HFF-Myc (cell line): ENCODE measurements at regions not wholly inside any gene's neighbourhood (a gene's known extent, or its start where the extent isn't known, plus 50 kb on each side); places are given as distances from the start of the nearest gene placed in this dataset.
"Not testable (repeated sequence)": the region's sequence is repeated elsewhere in the genome, so short reads cannot be mapped to it uniquely, and the experiment has no call there.

ENCODE experiments used
- DNase-seq: peaks from one replicate; pipeline ENCODE4 v3.0.0-alpha.2; 2011; ENCODE audit warnings: low read depth; ENCODE audit errors: extremely low read depth
- H3K4me3 ChIP-seq: replicated peaks from 2 replicates; pipeline ENCODE4 v1.5.1; 2011; ENCODE audit warnings: low read depth, mild to moderate bottlenecking, control low read depth, low read length
- TF ChIP-seq, protein P1 (sequence below): IDR thresholded peaks from 2 replicates; pipeline ENCODE4 v1.5.1; 2012; ENCODE audit warnings: mild to moderate bottlenecking, low read depth, low read length, control low read depth; ENCODE audit errors: missing control alignments

DNA sequence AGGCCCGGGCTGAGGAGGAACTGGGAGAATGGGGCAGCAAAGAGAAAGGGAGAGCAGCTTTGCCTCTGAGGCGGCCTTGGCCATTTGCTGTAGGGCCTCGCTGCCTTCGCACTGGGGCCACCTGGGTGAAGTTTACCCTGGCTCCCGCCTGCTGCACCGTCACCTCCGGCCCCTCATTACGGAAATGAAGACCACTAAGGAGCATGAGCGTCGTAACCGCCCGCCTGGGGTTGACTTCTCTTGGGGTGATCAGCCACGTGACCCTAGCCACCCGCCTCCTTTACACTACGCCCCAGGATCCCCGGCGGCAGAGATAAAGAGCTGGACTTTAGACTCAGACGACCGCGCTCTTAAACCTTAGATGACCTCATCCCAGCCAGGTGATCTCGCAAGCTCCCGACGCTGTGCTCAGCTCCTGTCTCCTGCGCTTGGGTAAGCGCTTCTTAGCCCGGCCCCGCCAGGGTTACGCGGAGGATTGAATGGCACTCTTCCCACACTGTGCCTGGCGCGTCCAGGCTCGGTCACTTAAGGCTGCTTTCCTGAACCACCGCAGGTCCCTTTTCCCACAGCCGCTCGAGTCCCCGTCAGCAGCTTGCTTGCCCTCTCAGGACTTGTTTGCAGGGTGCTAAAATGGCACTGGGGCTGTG, 107.9 kb upstream of the LARP1 start:
- TF ChIP-seq, protein P1, sequence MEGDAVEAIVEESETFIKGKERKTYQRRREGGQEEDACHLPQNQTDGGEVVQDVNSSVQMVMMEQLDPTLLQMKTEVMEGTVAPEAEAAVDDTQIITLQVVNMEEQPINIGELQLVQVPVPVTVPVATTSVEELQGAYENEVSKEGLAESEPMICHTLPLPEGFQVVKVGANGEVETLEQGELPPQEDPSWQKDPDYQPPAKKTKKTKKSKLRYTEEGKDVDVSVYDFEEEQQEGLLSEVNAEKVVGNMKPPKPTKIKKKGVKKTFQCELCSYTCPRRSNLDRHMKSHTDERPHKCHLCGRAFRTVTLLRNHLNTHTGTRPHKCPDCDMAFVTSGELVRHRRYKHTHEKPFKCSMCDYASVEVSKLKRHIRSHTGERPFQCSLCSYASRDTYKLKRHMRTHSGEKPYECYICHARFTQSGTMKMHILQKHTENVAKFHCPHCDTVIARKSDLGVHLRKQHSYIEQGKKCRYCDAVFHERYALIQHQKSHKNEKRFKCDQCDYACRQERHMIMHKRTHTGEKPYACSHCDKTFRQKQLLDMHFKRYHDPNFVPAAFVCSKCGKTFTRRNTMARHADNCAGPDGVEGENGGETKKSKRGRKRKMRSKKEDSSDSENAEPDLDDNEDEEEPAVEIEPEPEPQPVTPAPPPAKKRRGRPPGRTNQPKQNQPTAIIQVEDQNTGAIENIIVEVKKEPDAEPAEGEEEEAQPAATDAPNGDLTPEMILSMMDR: no peak
- DNase-seq: no peak
- H3K4me3 ChIP-seq: no peak overlapping the region

DNA sequence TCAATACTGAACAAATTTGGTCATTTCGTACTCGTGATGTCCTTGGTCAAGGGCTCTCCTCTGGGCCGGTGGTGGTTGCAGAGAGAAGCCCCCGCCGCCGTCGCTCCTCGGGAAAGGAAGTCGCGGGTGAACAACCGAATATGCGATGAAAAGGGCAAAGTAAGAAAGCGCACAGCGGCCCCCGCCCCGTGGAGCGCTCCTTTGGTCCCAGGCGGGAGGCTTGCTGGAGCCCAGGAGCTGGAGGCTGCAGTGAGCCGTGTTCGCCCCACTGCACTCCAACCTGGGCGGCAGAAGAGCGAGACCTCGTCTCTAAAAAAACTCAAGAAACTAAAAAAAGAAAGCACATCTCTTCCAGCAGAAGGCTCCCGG, 108.4 kb upstream of the LARP1 start:
- H3K4me3 ChIP-seq: no peak overlapping the region
- no peak for DNase-seq
- TF ChIP-seq, protein P1: no peak

DNA sequence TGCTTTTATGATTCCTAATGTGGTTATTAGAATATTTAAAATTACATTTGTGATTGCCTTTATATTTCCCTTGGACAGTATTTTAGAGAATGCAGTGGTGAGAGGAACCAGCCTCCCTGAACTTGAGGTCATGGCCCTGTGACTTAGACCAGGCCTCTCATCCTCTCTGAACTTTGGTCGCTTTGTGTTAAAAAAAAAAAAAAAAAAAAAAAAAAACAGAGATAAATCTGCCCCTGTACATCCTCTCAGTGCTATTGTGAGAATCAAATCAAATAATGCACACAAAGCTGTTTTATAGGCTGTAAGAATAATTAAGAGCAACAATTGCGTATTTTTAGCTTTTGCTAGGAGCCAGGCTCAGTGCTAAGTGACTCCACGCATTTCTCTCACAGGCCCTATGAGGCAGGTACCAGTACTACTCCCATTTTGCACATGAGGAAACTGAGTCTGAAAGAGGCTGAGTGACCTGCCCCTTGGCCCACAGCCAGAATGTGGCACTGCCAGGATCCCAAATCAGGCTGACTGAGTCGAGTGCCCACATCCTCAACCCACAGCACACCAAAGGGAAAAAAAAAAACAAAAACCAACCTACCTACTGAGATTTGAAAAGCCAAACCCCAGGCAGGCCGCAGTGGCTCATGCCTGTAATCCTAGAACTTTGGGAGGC, 110.3 kb upstream of the LARP1 start:
- no peak overlapping the region for H3K4me3 ChIP-seq
- DNase-seq: no peak
- TF ChIP-seq, protein P1: no peak

DNA sequence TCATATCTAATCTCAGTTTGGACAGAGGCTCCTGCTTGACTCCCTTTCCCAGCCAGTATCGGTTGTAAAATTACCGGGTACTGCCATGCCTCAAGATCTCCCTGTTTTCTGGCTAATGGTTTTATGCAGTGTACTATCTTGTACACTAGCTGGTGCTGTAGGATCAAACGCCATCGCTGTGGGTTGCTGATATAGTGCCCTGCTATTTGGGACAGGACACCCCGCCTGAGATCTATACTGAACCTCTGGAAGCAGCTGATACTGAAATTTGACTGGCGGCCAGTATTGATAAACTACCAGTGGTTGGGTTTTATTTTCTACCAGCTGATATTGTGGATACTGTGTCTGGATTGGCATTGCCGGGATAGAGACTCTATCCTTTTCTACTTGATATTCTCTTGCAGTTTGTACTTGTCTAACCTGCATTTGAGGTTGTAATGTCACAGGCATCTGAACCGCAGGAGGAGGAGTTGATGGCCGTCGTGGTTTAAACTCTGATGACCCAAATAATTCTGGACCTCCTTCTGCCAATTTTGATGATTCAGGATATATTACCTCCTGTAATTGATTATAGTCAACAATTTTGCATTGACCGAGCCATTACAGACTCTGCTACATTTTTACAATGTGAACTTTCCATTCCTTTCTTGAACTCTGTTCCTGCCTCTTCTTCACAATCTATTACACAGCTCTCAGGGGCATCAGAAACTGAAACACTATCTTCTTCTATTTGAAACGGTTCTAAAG, 112.5 kb upstream of the LARP1 start:
- H3K4me3 ChIP-seq: no peak overlapping the region
- DNase-seq: peak; percentile 16
- TF ChIP-seq, protein P1: peak; percentile 76

DNA sequence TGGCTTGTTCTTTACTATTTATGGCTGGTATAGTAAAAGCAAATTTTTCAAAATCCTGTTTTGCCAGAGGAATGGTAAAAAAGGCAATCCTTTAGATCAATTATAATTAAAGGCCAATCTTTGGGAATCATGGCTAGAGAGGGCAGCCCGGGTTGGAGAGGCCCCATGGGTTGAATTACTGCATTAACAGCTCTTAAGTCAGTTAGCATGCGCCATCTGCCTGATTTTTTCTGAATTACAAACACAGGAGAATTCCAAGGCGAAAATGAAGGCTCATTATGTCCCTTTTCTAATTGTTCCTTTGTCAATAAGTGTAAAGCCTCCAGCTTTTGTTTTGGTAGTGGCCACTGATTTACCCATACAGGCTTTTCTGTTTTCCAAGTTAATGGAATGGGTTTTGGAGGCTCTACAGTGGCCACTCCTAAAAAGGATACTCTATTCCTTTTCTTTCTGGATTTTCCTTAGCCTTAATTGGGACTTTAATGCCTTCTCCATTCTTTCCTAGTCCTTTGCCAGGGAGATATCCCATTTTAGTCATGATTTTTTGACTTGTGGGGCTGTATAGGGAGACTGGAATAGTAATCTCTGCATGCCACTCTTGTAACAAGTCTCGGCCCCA, 114.9 kb upstream of the LARP1 start:
- not testable (repeated sequence) for DNase-seq, H3K4me3 ChIP-seq
- TF ChIP-seq, protein P1: peak; percentile 28

DNA sequence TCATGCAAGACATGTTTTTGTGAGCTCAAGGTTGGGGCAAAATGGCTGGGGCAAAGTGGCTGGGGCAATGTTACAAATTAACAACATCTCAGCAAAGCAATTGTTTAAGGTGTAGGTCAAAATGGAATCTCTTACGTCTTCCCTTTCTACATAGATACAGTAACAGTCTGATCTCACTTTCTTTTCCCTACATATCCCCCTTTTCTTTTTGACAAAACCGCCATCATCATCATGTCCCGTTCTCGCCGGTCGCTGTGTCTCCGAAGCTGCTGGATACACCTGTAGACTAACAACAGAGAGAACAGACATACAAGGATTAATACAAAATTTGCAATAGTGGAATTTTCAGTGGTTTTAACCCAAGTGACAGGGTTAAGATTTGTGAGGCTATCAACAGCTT, 118.4 kb upstream of the LARP1 start:
- H3K4me3 ChIP-seq, DNase-seq: not testable (repeated sequence)

DNA sequence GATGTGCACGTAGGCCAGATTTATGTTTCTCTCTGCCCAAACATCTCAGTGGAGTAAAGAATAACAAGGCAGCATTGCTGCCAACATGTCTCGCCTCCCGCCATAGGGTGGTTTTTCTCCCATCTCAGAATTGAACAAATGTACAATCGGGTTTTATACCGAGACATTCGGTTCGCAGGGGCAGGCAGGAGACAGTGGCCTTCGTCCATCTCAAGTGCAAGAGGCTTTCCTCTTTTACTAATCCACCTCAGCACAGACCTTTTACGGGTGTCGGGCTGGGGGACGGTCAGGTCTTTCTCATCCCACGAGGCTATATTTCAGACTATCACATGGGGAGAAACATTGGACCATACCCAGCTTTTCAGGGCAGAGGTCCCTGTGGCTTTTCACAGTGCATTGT, 118.9 kb upstream of the LARP1 start:
- H3K4me3 ChIP-seq, DNase-seq: not testable (repeated sequence)

DNA sequence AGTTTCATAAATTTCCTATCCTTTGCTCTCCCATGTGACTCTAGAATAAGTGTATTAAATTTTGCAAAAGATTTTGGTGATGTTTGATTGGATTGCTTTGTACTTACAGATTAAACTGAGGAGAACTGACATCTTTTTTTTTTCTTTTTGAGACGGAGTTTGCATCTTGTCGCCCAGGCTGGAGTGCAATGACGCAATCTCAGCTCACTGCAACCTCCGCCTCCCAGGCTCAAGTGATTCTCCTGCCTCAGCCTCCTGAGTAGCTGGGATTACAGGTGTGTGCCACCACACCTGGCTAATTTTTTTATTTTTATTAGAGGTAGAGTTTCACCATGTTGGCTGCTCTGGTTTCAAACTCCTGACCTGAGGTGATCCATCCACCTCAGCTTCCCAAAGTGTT, 121.4 kb upstream of the LARP1 start:
- DNase-seq, H3K4me3 ChIP-seq: not testable (repeated sequence)
